HEK293 (cell line): ENCODE measurements at regions not wholly inside any gene's neighbourhood (a gene's known extent, or its start where the extent isn't known, plus 50 kb on each side); places are given as distances from the start of the nearest gene placed in this dataset.

Source experiments
- CTCF ChIP-seq: fragments of 450-650 bp; formaldehyde crosslinking; IDR thresholded peaks from 2 replicates; pipeline ENCODE4 v1.5.1; 2016; ENCODE audit warnings: missing biosample characterization, missing genetic modification characterization
- INSM2 ChIP-seq: fragments of 450-650 bp; formaldehyde crosslinking; IDR thresholded peaks from 2 replicates; pipeline ENCODE4 v1.5.1; 2016; ENCODE audit warnings: missing biosample characterization, missing genetic modification characterization
- KLF9 ChIP-seq: fragments of 450-650 bp; formaldehyde crosslinking; IDR thresholded peaks from 2 replicates; pipeline ENCODE4 v1.5.1; 2016; ENCODE audit warnings: missing biosample characterization, missing genetic modification characterization, low read depth
- SETDB1 ChIP-seq: IDR thresholded peaks from one replicate; pipeline ENCODE4 v1.6.1; 2017; ENCODE audit warnings: mild to moderate bottlenecking, low read length, moderate library complexity, mixed read lengths; ENCODE audit not compliant: insufficient read length
- ZBTB21 ChIP-seq: fragments of 450-650 bp; formaldehyde crosslinking; IDR thresholded peaks from 2 replicates; pipeline ENCODE4 v1.5.1; 2017; ENCODE audit warnings: missing biosample characterization, missing genetic modification characterization
- ZNF23 ChIP-seq: fragments of 450-650 bp; formaldehyde crosslinking; IDR thresholded peaks from 2 replicates; pipeline ENCODE4 v1.5.1; 2016; ENCODE audit warnings: missing biosample characterization, missing genetic modification characterization, borderline replicate concordance
- ZNF24 ChIP-seq: fragments of 450-650 bp; formaldehyde crosslinking; IDR thresholded peaks from 2 replicates; pipeline ENCODE4 v1.5.1; 2016; ENCODE audit warnings: missing biosample characterization, missing genetic modification characterization
- ZNF292 ChIP-seq: fragments of 450-650 bp; formaldehyde crosslinking; IDR thresholded peaks from 2 replicates; pipeline ENCODE4 v1.5.1; 2016; ENCODE audit warnings: low read depth, missing biosample characterization, missing genetic modification characterization, borderline replicate concordance
- ZNF350 ChIP-seq: fragments of 450-650 bp; formaldehyde crosslinking; IDR thresholded peaks from 2 replicates; pipeline ENCODE4 v1.5.0; 2017; ENCODE audit warnings: missing biosample characterization, mild to moderate bottlenecking, missing genetic modification characterization

- TF ChIP-seq SETDB1: no peak
- TF ChIP-seq CTCF (tag by site-specific recombination): no peak
- TF ChIP-seq ZNF350: no peak
- no peak for TF ChIP-seq ZNF23
- TF ChIP-seq INSM2 (tag by site-specific recombination): no peak
- no peak for TF ChIP-seq ZNF292 (tag by site-specific recombination)
- no peak for TF ChIP-seq ZNF24
- TF ChIP-seq KLF9 (tag by site-specific recombination): no peak
- TF ChIP-seq ZBTB21 (tag by site-specific recombination): no peak
Measured at GRCh38 chr1:147470079-147470478, 71.2 kb upstream of the BCL9 start.
